Rectal smooth muscle tissue (tissue), 1 donor: ENCODE measurements at regions not wholly inside any gene's neighbourhood (a gene's known extent, or its start where the extent isn't known, plus 50 kb on each side); places are given as distances from the start of the nearest gene placed in this dataset.

Experiments
- H3K27ac ChIP-seq: one replicate; pipeline ENCODE4 v1.7.0; 2013; ENCODE audit warnings: low read depth, low read length, inconsistent platforms
- H3K27me3 ChIP-seq: one replicate; pipeline ENCODE4 v1.7.0; 2013; ENCODE audit warnings: low read length; ENCODE audit not compliant: control insufficient read depth, insufficient read depth
- H3K36me3 ChIP-seq: one replicate; pipeline ENCODE4 v1.7.0; 2013; ENCODE audit warnings: low read length; ENCODE audit not compliant: control insufficient read depth, insufficient read depth
- H3K4me1 ChIP-seq: one replicate; pipeline ENCODE4 v1.7.0; 2013; ENCODE audit warnings: low read length; ENCODE audit not compliant: control insufficient read depth, insufficient read depth
- H3K4me3 ChIP-seq: one replicate; pipeline ENCODE4 v1.7.0; 2013; ENCODE audit warnings: low read length
- H3K9ac ChIP-seq: one replicate; pipeline ENCODE4 v1.7.0; 2013; ENCODE audit warnings: low read length

- Histone ChIP-seq H3K4me3 (no peak overlapping the region), H3K9ac (no peak overlapping the region), H3K36me3 (no peaks in the 10 kb centered on the region), H3K27ac (no peak overlapping the region), H3K4me1 (no peaks in the 10 kb centered on the region), H3K27me3 (no peaks in the 10 kb centered on the region)
These were observed 454.1 kb upstream of the MDGA2 start for GRCh38 chr14:48129472-48129871.

GRCh38 chr14:48127674-48128073 is 452.3 kb upstream of the MDGA2 start:
- H3K9ac ChIP-seq, result no peak overlapping the region
- no peaks in the 10 kb centered on the region for H3K4me1 ChIP-seq
- no peak overlapping the region for H3K4me3 ChIP-seq
- no peak overlapping the region for H3K27ac ChIP-seq
- no peaks in the 10 kb centered on the region for H3K27me3 ChIP-seq
- no peaks in the 10 kb centered on the region for H3K36me3 ChIP-seq

- H3K27ac ChIP-seq, result no peak overlapping the region
- no peak overlapping the region for H3K9ac ChIP-seq
- H3K27me3 ChIP-seq, result no peaks in the 10 kb centered on the region
- H3K4me1 ChIP-seq, result no peaks in the 10 kb centered on the region
- no peak overlapping the region for H3K4me3 ChIP-seq
- H3K36me3 ChIP-seq, result no peaks in the 10 kb centered on the region
These were observed 450.2 kb upstream of the MDGA2 start for GRCh38 chr14:48125654-48126053.

- no peak overlapping the region for H3K9ac ChIP-seq
- no peaks in the 10 kb centered on the region for H3K4me1 ChIP-seq
- H3K36me3 ChIP-seq, result no peaks in the 10 kb centered on the region
- no peaks in the 10 kb centered on the region for H3K27me3 ChIP-seq
- no peak overlapping the region for H3K4me3 ChIP-seq
- H3K27ac ChIP-seq, result no peak overlapping the region
These were observed 438.3 kb upstream of the MDGA2 start for GRCh38 chr14:48113713-48114112.

GRCh38 chr14:48111151-48111550 is 435.7 kb upstream of the MDGA2 start:
- Histone ChIP-seq H3K4me3 (no peak overlapping the region), H3K27me3 (no peaks in the 10 kb centered on the region), H3K9ac (no peak overlapping the region), H3K4me1 (no peaks in the 10 kb centered on the region), H3K27ac (no peak overlapping the region), H3K36me3 (no peaks in the 10 kb centered on the region)

GRCh38 chr14:48107646-48108045 is 432.2 kb upstream of the MDGA2 start:
- no peak overlapping the region for H3K27ac ChIP-seq
- no peak overlapping the region for H3K9ac ChIP-seq
- H3K4me1 ChIP-seq, result no peaks in the 10 kb centered on the region
- H3K36me3 ChIP-seq, result no peaks in the 10 kb centered on the region
- no peak overlapping the region for H3K4me3 ChIP-seq
- H3K27me3 ChIP-seq, result no peaks in the 10 kb centered on the region

GRCh38 chr14:48096897-48097296 is 421.5 kb upstream of the MDGA2 start:
- H3K4me3 ChIP-seq, result no peak overlapping the region
- H3K27me3 ChIP-seq, result no peaks in the 10 kb centered on the region
- no peaks in the 10 kb centered on the region for H3K4me1 ChIP-seq
- H3K9ac ChIP-seq, result no peak overlapping the region
- no peaks in the 10 kb centered on the region for H3K36me3 ChIP-seq
- no peak overlapping the region for H3K27ac ChIP-seq

GRCh38 chr14:48086516-48086915 is 411.1 kb upstream of the MDGA2 start:
- no peak overlapping the region for H3K4me3 ChIP-seq

GRCh38 chr14:48075487-48075886 is 400.1 kb upstream of the MDGA2 start:
- no peak overlapping the region for H3K9ac ChIP-seq
- H3K4me1 ChIP-seq, result no peaks in the 10 kb centered on the region
- no peak overlapping the region for H3K27ac ChIP-seq
- H3K36me3 ChIP-seq, result no peaks in the 10 kb centered on the region
- no peaks in the 10 kb centered on the region for H3K27me3 ChIP-seq
- H3K4me3 ChIP-seq, result no peak overlapping the region

More at GRCh38 chr14:48086516-48086915, 411.1 kb upstream of the MDGA2 start:
- H3K9ac ChIP-seq, result no peak overlapping the region
- no peaks in the 10 kb centered on the region for H3K36me3 ChIP-seq
- H3K4me1 ChIP-seq, result no peaks in the 10 kb centered on the region
- no peak overlapping the region for H3K27ac ChIP-seq
- no peaks in the 10 kb centered on the region for H3K27me3 ChIP-seq

GRCh38 chr14:48052973-48053372 is 377.6 kb upstream of the MDGA2 start:
- Histone ChIP-seq H3K27ac (no peak overlapping the region), H3K9ac (no peak overlapping the region), H3K4me1 (no peaks in the 10 kb centered on the region), H3K27me3 (no peaks in the 10 kb centered on the region), H3K4me3 (no peak overlapping the region), H3K36me3 (no peaks in the 10 kb centered on the region)

GRCh38 chr14:48035836-48036235 is 360.4 kb upstream of the MDGA2 start:
- Histone ChIP-seq H3K4me3 (no peak overlapping the region), H3K9ac (no peak overlapping the region), H3K4me1 (no peaks in the 10 kb centered on the region), H3K27me3 (no peaks in the 10 kb centered on the region), H3K27ac (no peak overlapping the region), H3K36me3 (no peaks in the 10 kb centered on the region)

GRCh38 chr14:48027115-48027514 is 351.7 kb upstream of the MDGA2 start:
- Histone ChIP-seq H3K27ac (no peak overlapping the region), H3K9ac (no peak overlapping the region), H3K4me3 (no peak overlapping the region), H3K27me3 (no peaks in the 10 kb centered on the region), H3K4me1 (no peaks in the 10 kb centered on the region), H3K36me3 (no peaks in the 10 kb centered on the region)

- H3K4me1 ChIP-seq, result no peaks in the 10 kb centered on the region
- no peak overlapping the region for H3K9ac ChIP-seq
- no peaks in the 10 kb centered on the region for H3K27me3 ChIP-seq
- H3K4me3 ChIP-seq, result no peak overlapping the region
- H3K36me3 ChIP-seq, result no peaks in the 10 kb centered on the region
- no peak overlapping the region for H3K27ac ChIP-seq
These were observed 348.5 kb upstream of the MDGA2 start for GRCh38 chr14:48023881-48024280.
